Stimulated activated naive CD8-positive, alpha-beta T cell treated with anti-CD3 and anti-CD28 coated beads, Interleukin-15, amount 100 ng/mL, for 72 hours (primary cell): ENCODE measurements at regions not wholly inside any gene's neighbourhood (a gene's known extent, or its start where the extent isn't known, plus 50 kb on each side); places are given as distances from the start of the nearest gene placed in this dataset.
"Not testable (repeated sequence)": the region's sequence is repeated elsewhere in the genome, so short reads cannot be mapped to it uniquely, and the experiment has no call there.

Experiments used
- ATAC-seq: fragments of 150-1000 bp; cut with Tn5 transposase; 2 replicates; pipeline ENCODE4 v1.10.0; 2021; ENCODE audit warnings: mild to moderate bottlenecking, moderate library complexity
- DNase-seq, 2 donors: peaks; one replicate each; pipeline ENCODE4 v3.0.0; 2021 to 2022
- H3K27ac Mint-ChIP-seq, 2 donors: one replicate each; pipeline ENCODE4 v1.8.0; 2022; ENCODE audit warnings: mild to moderate bottlenecking in 2 of 2, mixed read lengths in 2 of 2, moderate library complexity in 2 of 2
- H3K27me3 Mint-ChIP-seq: one replicate; pipeline ENCODE4 v1.8.0; 2022; ENCODE audit warnings: mixed read lengths
- H3K4me1 Mint-ChIP-seq: one replicate; pipeline ENCODE4 v1.8.0; 2022; ENCODE audit warnings: mild to moderate bottlenecking, mixed read lengths
- H3K4me3 Mint-ChIP-seq, 2 donors: one replicate each; pipeline ENCODE4 v1.8.0; 2022; ENCODE audit warnings: mild to moderate bottlenecking in 2 of 2, mixed read lengths in 2 of 2, moderate library complexity in 1 of 2
- H3K9me3 Mint-ChIP-seq, 2 donors: one replicate each; pipeline ENCODE4 v1.8.0; 2022; ENCODE audit warnings: mixed read lengths in 2 of 2

GRCh38 chr6:44737829-44738528 lies 350.5 kb downstream of the CDC5L start:
- peak overlapping the region in 1 of 2 donors; percentile 44 for H3K27ac Mint-ChIP-seq
- ATAC-seq, result no peak

DNA sequence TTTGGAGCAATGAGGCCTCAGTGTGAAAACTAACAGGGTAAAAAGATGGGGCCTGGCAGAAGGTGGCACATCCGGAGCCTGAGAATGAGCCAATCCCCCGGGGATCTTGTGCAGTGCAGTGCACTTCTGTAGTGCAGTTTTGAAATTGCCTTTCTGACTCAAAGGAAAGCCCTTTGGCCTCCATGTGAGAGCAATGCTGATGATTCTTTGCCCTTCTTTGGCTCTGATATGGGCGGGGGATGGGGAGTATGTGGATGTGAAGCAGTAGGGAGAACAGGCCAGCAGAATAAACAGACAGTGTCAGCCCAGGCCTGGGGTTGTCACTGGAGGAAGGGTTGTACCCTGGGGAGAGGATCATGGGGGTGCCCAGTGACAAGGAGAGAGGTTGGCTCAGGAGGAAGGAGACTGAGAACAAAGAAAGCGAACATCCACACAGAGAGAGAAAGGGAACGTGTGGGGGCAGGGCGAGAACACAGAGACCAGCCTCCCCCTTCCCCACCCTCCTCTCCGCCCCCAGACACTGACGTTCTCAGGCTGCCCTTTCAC lies 351.2 kb downstream of the CDC5L start:
- Mint-ChIP-seq H3K27me3 (no peaks in the 10 kb centered on the region), H3K9me3 (no peaks in the 10 kb centered on the region), H3K4me1 (peaks cover 31% of the 10 kb centered on the region), H3K27ac (no peak overlapping the region), H3K4me3 (no peak overlapping the region)
- DNase-seq (no peak), ATAC-seq (no peak)

More at GRCh38 chr6:44737829-44738528, 350.5 kb downstream of the CDC5L start:
- H3K4me3 Mint-ChIP-seq, result no peak overlapping the region
- no peaks in the 10 kb centered on the region for H3K9me3 Mint-ChIP-seq
- no peaks in the 10 kb centered on the region for H3K27me3 Mint-ChIP-seq
- H3K4me1 Mint-ChIP-seq, result peaks cover 31% of the 10 kb centered on the region
- DNase-seq, result no peak

- no peak overlapping the region for H3K27ac Mint-ChIP-seq
- no peaks in the 10 kb centered on the region for H3K9me3 Mint-ChIP-seq
- H3K27me3 Mint-ChIP-seq, result no peaks in the 10 kb centered on the region
- DNase-seq (no peak), ATAC-seq (no peak)
- no peak overlapping the region for H3K4me3 Mint-ChIP-seq
- peaks cover 31% of the 10 kb centered on the region for H3K4me1 Mint-ChIP-seq
These were observed 351.7 kb downstream of the CDC5L start for GRCh38 chr6:44739181-44739580.

DNA sequence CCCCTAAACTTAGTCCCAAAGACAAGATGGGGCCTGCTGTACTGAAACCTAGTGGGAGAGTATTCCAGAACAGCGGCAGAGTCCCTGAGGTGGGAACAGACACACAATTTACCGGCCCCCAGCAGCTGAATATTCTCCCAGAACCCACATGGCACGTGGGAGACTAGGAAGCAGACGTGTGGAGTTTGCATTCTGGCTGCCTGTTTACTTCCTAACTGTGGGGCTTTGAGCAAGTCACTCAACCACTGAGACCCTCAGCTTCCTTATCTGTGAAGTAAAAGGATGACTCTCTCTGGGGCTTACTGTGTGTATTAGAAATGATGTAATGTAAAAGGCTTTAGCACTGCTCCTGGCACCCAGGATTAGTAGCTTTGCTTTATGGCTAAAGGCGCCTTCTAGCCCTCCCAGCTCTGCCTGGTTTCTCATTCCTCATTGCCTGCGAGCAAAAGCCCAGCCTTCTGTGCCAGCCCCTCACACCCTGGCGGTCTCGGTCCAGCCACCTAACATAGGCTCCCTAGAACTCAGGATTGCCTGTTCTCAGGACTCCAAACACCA lies 353.1 kb downstream of the CDC5L start:
- Mint-ChIP-seq H3K9me3 (peaks cover 5 to 7% of the 10 kb centered on the region in 2 donors), H3K4me1 (peaks cover 21% of the 10 kb centered on the region), H3K27ac (peak overlapping the region in 1 of 2 donors; percentile 48), H3K27me3 (no peaks in the 10 kb centered on the region), H3K4me3 (no peak overlapping the region)
- DNase-seq (no peak), ATAC-seq (no peak)

- DNase-seq (no peak), ATAC-seq (no peak)
- H3K9me3 Mint-ChIP-seq, result peaks cover 5 to 7% of the 10 kb centered on the region in 2 donors
- no peak overlapping the region for H3K4me3 Mint-ChIP-seq
- H3K27ac Mint-ChIP-seq, result no peak overlapping the region
- H3K4me1 Mint-ChIP-seq, result peaks cover 15% of the 10 kb centered on the region
- no peaks in the 10 kb centered on the region for H3K27me3 Mint-ChIP-seq
These were observed 354.7 kb downstream of the CDC5L start for GRCh38 chr6:44742201-44742600.

DNA sequence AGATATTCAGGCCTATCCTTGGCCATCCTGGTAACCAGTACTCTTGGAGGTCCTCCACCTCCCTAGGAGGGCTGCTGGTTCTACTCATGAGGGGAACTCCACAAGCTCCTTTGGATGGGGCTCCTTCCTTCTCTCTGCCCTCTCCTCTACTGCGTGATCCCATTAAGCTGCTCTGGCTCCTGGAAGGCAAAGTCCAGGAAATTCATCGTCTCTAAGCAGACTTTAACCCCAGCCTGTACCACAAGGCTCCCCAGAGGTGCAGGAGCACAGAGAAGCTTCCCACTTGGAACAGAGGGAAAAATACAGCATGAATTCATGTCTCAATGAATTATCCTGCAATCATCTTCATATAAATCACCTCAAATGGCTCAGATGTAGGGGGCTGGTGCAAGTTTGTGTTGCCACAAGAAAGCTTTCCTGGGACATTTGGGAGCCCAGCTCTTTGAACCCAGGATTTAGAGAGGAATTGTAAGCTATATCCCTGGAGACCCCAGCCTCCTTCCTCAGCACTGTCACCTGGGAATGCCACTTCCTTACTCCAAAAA lies 355.4 kb downstream of the CDC5L start:
- Mint-ChIP-seq H3K4me3 (no peak overlapping the region), H3K27me3 (no peaks in the 10 kb centered on the region), H3K27ac (no peak overlapping the region), H3K4me1 (peaks cover 15% of the 10 kb centered on the region), H3K9me3 (peaks cover 5 to 7% of the 10 kb centered on the region in 2 donors)
- no peak for DNase-seq
- no peak for ATAC-seq

DNA sequence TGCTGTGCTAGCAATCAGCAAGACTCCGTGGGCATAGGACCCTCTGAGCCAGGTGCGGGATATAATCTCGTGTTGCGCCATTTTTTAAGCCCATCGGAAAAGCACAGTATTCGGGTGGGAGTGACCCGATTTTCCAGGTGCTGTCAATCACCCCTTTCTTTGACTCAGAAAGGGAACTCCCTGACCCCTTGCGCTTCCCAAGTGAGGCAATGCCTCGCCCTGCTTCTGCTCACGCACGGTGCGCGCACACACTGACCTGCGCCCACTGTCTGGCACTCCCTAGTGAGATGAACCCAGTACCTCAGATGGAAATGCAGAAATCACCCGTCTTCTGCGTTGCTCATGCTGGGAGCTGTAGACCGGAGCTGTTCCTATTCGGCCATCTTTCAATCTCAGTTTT lies 372.6 kb downstream of the CDC5L start:
- DNase-seq, H3K4me3 Mint-ChIP-seq, ATAC-seq, H3K27me3 Mint-ChIP-seq, H3K27ac Mint-ChIP-seq, H3K4me1 Mint-ChIP-seq: not testable (repeated sequence)
- peaks cover 20 to 58% of the 10 kb centered on the region in 2 donors for H3K9me3 Mint-ChIP-seq

DNA sequence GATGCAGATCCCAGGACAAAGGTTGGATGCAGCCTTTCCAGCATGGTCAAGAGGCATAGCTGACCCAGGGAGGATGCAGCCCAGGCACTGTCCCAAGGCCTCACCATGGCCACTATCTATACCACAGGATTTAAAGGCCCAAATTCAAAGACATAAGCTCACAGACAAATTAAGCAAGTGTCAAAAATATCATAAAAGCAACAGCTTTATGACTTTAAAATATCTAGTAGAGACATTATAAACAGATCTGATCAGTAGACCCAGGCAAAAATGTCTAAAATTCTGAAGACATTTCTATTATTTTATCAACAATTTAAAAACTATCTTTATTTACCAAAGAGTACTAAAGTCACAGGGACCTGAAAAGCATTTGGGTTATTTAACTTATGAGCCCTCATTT lies 373.5 kb downstream of the CDC5L start:
- no peak for ATAC-seq
- no peak overlapping the region for H3K4me3 Mint-ChIP-seq
- no peaks in the 10 kb centered on the region for H3K27me3 Mint-ChIP-seq
- DNase-seq, result no peak
- H3K4me1 Mint-ChIP-seq, result no peaks in the 10 kb centered on the region
- H3K27ac Mint-ChIP-seq, result no peak overlapping the region
- H3K9me3 Mint-ChIP-seq, result peaks cover 26 to 58% of the 10 kb centered on the region in 2 donors

DNA sequence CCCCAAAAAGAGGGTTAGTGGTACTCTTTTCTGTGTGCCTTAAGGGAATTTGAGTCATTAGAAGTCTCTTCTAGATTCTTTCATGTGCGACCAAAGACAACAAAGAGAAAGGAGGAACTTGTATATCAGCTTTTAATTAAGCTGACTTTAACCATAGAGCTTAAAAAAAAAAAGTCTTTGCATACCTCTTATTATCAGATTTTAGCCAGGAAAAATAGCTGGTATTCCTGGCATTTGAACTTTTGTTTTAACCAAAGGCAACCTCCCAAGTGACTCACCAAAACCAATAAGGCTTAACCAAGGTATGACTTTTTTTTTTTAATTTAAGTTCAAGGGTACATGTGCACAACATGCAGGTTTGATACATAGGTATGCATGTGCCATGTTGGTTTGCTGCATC lies 375.0 kb downstream of the CDC5L start:
- no peak for ATAC-seq
- H3K4me3 Mint-ChIP-seq, result no peak overlapping the region
- no peaks in the 10 kb centered on the region for H3K27me3 Mint-ChIP-seq
- H3K9me3 Mint-ChIP-seq, result peaks cover 26 to 63% of the 10 kb centered on the region in 2 donors
- H3K27ac Mint-ChIP-seq, result no peak overlapping the region
- H3K4me1 Mint-ChIP-seq, result no peaks in the 10 kb centered on the region
- DNase-seq, result no peak

GRCh38 chr6:44771647-44772415 lies 384.3 kb downstream of the CDC5L start:
- DNase-seq (no peak), ATAC-seq (no peak)
- peaks cover 22% of the 10 kb centered on the region for H3K4me1 Mint-ChIP-seq
- no peak overlapping the region for H3K4me3 Mint-ChIP-seq
- H3K27ac Mint-ChIP-seq, result no peak overlapping the region
- H3K9me3 Mint-ChIP-seq, result peaks cover 13 to 17% of the 10 kb centered on the region in 2 donors
- no peaks in the 10 kb centered on the region for H3K27me3 Mint-ChIP-seq

DNA sequence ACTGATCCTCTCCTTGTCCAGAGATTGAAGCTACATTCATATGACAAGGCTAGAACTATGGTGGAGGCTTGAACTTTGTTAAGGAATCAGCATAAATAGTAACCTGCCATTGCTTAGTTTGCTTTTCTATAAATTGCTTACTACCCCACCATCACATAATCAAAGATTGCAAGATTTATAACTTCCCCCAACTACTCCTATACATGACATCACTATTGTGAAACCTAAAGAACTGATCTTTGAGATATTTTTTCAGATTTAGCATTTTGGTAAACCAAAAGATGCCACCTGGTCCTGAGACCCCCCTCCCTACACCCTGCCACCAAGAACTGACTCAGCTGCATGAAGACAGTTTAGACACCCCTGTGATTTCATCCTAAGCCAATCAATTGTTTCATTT lies 385.3 kb downstream of the CDC5L start:
- ATAC-seq, result no peak
- Mint-ChIP-seq H3K4me1 (peaks cover 21% of the 10 kb centered on the region), H3K9me3 (peaks cover 13 to 17% of the 10 kb centered on the region in 2 donors), H3K27ac (peak overlapping the region in 1 of 2 donors; percentile 69), H3K4me3 (no peak overlapping the region), H3K27me3 (no peaks in the 10 kb centered on the region)
- DNase-seq, result no peak

- DNase-seq, result no peak
- H3K4me1 Mint-ChIP-seq, result peaks cover 10% of the 10 kb centered on the region
- H3K9me3 Mint-ChIP-seq, result peaks cover 13 to 17% of the 10 kb centered on the region in 2 donors
These were observed 387.6 kb downstream of the CDC5L start for GRCh38 chr6:44775121-44775520.

GRCh38 chr6:44776344-44776743 lies 388.8 kb downstream of the CDC5L start:
- Mint-ChIP-seq H3K9me3 (peaks cover 13 to 17% of the 10 kb centered on the region in 2 donors), H3K27me3 (no peaks in the 10 kb centered on the region), H3K27ac (no peak overlapping the region), H3K4me1 (peaks cover 5% of the 10 kb centered on the region), H3K4me3 (no peak overlapping the region)
- ATAC-seq, result no peak
- DNase-seq, result no peak

More at GRCh38 chr6:44775121-44775520, 387.6 kb downstream of the CDC5L start:
- Mint-ChIP-seq H3K27me3 (no peaks in the 10 kb centered on the region), H3K27ac (no peak overlapping the region), H3K4me3 (no peak overlapping the region)
- ATAC-seq, result no peak

- no peak overlapping the region for H3K4me3 Mint-ChIP-seq
- DNase-seq (no peak), ATAC-seq (no peak)
- peaks cover 14 to 20% of the 10 kb centered on the region in 2 donors for H3K9me3 Mint-ChIP-seq
- no peaks in the 10 kb centered on the region for H3K27me3 Mint-ChIP-seq
- H3K27ac Mint-ChIP-seq, result no peak overlapping the region
- H3K4me1 Mint-ChIP-seq, result no peaks in the 10 kb centered on the region
These were observed 391.0 kb downstream of the CDC5L start for GRCh38 chr6:44778513-44778912.
